ENCODE measurements at regions not wholly inside any gene's neighbourhood (a gene's known extent, or its start where the extent isn't known, plus 50 kb on each side); places are given as distances from the start of the nearest gene placed in this dataset.
"Not testable (repeated sequence)": the region's sequence is repeated elsewhere in the genome, so short reads cannot be mapped to it uniquely, and the experiment has no call there.

GRCh38 chr20:48531505-48531904 is 296.3 kb downstream of the PREX1 start:
- DNase-seq (ENCODE audit: low read depth, low spot score) = no peak

- DNase-seq (ENCODE audit: low read depth, low spot score) = no peak
Observed at GRCh38 chr20:48530957-48531356, 296.8 kb downstream of the PREX1 start.

GRCh38 chr20:48528346-48528745 is 299.5 kb downstream of the PREX1 start:
- no peak for DNase-seq (ENCODE audit: low read depth, low spot score)

GRCh38 chr20:48527771-48528170 is 300.0 kb downstream of the PREX1 start:
- DNase-seq (ENCODE audit: low read depth, low spot score) = no peak

DNA sequence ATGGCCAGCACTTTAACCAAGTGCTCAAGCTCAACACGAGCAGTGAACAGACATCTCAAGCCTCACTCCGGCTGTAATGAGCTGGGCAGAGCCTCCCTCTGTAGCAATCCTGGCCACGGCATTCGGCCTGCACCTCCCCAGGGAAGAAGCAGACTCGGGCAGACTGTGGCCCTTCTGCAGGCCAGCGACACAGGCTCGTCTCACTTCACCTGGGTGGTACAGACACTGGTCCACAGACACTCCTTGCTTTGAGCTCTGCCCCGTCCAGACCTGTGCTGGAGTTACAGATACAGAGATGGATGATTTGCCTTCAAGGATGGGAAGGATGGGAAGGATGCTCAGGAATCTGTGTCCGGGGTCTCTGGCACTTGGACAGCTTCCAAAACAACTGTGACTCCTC is 300.9 kb downstream of the PREX1 start:
- no peak for DNase-seq (ENCODE audit: low read depth, low spot score)

- no peak for DNase-seq (ENCODE audit: low read depth, low spot score)
Observed at GRCh38 chr20:48525400-48525799, 302.4 kb downstream of the PREX1 start.

- DNase-seq (ENCODE audit: low read depth, low spot score) = no peak
Observed at GRCh38 chr20:48524582-48524981, 303.2 kb downstream of the PREX1 start.

GRCh38 chr20:48523191-48523995 is 304.4 kb downstream of the PREX1 start:
- peak; percentile 63 for DNase-seq (ENCODE audit: low read depth, low spot score)

DNA sequence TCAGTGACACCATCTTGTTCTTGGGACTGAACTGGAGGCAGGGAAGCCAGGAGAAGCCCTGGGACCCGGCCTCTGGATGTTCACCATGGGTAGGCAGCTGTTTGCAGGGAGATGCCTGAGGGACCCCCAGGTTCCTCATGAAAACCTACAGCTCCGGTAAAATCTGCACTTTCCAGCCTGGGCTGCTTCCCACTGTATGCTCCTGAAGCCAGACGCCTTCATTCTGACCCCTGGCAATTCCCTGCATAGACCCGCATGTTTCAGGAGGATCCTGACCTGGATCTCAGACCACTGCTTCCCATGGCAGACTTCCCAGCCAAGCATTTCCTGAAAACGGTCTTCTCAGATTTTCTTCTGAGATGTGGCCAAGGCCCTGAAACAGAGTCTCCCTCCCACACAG is 306.7 kb downstream of the PREX1 start:
- DNase-seq (ENCODE audit: low read depth, low spot score) = no peak

DNA sequence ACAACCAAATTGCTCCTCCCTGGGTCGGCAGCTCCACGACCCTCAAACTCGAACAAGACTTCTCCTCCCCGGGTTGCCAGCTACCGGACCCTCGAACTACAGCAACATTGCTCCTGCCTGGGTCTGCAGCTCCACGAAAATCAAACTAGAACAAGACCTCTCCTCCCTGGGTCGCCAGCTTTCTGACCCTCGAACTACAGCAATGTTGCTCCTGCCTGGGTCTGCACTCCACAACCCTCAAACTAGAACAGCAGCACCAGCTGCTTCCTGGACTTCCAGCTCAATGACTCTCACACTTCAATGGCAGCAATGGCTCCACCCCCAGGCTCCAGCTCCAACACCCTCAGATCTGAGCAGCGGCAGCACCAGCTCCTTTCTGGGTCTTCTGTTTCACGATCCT is 311.6 kb downstream of the PREX1 start:
- DNase-seq (ENCODE audit: low read depth, low spot score) = peak; percentile 44

- not testable (repeated sequence) for DNase-seq (ENCODE audit: low read depth, low spot score)
Observed at GRCh38 chr20:48514577-48514976, 313.2 kb downstream of the PREX1 start.

GRCh38 chr20:48512539-48512938 is 315.3 kb downstream of the PREX1 start:
- not testable (repeated sequence) for DNase-seq (ENCODE audit: low read depth, low spot score)

- DNase-seq (ENCODE audit: low read depth, low spot score) = not testable (repeated sequence)
Observed at GRCh38 chr20:48505066-48505465, 322.7 kb downstream of the PREX1 start.

DNA sequence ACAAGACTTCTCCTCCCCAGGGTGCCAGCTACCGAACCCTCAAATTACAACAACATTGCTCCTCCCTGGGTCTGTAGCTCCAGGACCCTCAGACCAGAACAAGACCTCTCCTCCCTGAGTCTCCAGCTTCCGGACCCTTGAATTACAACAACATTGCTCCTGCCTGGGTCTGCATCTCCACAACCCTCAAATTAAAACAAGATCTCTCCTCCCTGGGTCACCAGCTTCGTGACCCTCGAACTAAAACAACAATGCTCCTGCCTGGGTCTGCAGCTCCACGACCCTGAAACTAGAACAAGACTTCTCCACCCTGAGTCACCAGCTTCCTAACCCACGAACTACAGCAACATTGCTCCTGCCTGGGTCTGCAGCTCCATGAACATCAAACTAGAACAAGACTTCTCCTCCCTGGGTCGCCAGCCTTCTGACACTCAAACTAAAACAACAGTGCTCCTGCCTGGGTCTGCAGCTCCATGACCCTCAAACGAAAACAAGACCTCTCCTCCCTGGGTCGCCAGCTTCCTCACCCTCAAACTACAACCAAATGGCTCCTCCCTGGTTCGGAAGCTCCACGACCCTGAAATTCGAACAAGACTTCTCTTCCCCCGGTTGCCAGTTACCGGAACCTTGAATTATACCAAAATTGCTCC is 324.5 kb downstream of the PREX1 start:
- no peak for DNase-seq (ENCODE audit: low read depth, low spot score)

- DNase-seq (ENCODE audit: low read depth, low spot score) = no peak
Observed at GRCh38 chr20:48502758-48503157, 325.0 kb downstream of the PREX1 start.

GRCh38 chr20:48502016-48502415 is 325.8 kb downstream of the PREX1 start:
- no peak for DNase-seq (ENCODE audit: low read depth, low spot score)

- DNase-seq (ENCODE audit: low read depth, low spot score) = not testable (repeated sequence)
Observed at GRCh38 chr20:48500900-48501299, 326.9 kb downstream of the PREX1 start.

DNA sequence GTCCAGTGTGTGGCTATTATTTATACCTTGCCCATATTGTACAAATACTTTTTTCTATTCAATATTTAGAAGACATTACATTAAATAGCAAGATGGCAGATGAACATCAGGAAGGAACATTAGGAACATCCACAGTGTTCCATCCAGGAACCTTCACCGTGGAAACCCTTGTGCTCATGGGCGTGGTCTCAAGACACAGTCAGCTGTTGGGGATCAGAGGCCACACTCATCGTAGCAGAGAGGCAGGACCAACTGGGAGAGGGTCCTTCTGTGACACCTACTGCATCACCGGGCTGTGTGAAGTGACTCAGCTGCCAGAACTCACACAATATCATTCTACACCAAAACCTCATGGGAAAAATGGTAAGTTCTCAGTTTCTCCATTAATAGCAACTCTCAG is 328.9 kb downstream of the PREX1 start:
- not testable (repeated sequence) for DNase-seq (ENCODE audit: low read depth, low spot score)

DNA sequence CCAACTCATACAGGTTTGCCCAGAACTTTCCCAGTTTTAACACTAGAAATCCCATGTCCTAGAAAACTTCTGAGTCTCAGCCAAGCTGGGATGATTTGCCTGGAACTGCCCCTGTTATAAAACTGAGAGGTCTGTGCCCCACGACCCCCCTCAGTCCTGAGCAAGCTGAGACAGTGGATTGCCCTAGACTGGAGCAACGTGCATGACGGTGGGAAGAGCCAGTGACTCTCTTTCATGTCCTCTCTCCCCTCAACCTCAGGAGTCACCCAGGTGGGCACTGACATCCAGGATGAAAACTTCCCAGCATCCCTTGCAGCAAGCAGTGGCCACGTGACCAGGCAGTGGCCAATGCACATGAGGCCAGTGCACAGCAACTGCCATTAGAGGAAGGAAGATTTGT is 329.7 kb downstream of the PREX1 start:
- not testable (repeated sequence) for DNase-seq (ENCODE audit: low read depth, low spot score)

DNA sequence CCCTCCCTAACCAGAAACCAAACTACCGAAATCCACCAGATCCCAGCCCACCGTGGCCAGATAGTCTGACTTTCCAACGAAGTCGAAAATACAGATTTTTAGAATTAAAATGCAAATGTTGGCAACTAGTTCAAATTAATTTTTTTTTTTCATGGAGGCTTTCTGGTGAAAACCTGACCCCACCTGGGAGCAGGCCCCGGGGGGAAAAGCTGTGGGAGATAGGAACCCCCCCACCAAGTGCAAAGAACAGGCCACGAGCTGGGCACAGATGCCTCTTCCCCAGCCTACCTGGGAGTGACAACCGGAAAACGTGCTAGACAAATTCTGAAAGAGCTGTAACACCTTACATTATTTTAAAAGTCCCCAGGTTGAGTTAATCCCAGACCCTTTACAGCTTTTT is 333.8 kb downstream of the PREX1 start:
- DNase-seq (ENCODE audit: low read depth, low spot score) = no peak

DNA sequence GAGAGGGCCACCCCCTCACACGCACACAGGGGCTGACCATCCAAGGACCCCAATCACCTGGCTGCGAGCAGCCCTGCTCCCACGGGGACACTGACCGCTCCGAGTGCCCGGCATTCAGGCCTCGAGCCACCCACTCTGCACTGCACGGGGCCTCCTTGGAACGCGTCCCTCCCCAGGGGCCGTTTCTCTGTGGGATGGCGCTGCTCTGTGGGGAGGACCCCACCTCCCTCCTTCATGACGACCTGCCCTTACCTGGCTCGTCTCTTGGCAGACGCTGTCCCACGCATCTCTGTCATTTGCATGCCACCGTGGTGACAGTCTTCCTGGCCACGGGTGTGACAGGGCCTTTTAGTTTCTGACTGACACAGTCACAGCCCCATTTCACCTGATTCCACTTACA is 334.5 kb downstream of the PREX1 start:
- DNase-seq (ENCODE audit: low read depth, low spot score) = not testable (repeated sequence)

GRCh38 chr20:48492715-48493070 is 335.1 kb downstream of the PREX1 start:
- DNase-seq (ENCODE audit: low read depth, low spot score) = no peak

DNA sequence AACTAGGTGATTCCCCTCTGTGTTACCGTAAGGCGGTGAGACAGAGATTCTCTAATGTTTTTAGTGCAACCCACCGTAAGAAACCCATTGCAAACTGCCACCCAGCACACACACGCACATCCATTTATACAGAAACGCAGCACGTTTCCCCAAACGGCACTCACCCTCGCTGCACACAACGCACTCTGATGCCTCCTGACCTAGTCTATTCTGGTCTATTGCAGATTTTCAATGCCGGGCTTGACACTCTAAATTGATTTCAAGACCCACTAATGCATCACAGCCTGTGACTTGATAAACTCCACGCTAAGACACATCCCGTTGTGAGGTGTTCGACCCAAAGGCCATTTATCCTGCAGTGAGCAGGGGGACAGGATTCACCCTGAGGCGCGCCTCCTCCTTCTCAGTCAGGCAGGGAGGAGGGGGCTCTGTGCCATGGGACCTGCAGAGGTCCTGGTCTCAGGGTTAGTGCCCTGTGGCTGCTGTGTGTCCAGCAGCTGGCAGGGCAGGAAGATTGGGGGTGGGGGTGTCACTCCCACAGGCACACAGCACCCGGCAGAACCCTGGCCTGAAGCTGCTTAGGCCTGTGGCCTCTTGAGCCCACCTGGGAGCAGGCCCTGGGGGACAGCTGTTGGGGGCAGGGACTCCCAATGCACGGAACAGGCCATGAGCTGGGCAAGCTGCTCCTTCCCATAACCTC is 335.6 kb downstream of the PREX1 start:
- no peak for DNase-seq (ENCODE audit: low read depth, low spot score)
